Activated CD4-positive, alpha-beta T cell treated with anti-CD3 and anti-CD28 coated beads for 36 hours (primary cell): ENCODE measurements at regions not wholly inside any gene's neighbourhood (a gene's known extent, or its start where the extent isn't known, plus 50 kb on each side); places are given as distances from the start of the nearest gene placed in this dataset.

Experiments used
- ATAC-seq: fragments of 200-7000 bp; cut with Tn5 transposase; one replicate; pipeline ENCODE4 v1.10.0; 2021; ENCODE audit warnings: mild to moderate bottlenecking, moderate library complexity
- CTCF ChIA-PET: fragments of 350-600 bp; sonication (Branson Sonifier 250); formaldehyde crosslinking; loops from one replicate; lab custom pipeline; 2021; ENCODE audit warnings: antibody characterized with exemption; lab: Charles Lee
- POLR2A ChIA-PET: fragments of 350-600 bp; sonication (Branson Sonifier 250); formaldehyde crosslinking; loops from one replicate; lab custom pipeline; 2021; ENCODE audit warnings: antibody characterized with exemption, inconsistent platforms; lab: Charles Lee
- DNase-seq: peaks from one replicate; pipeline ENCODE4 v3.0.0-alpha.2; 2020
- H3K27ac Mint-ChIP-seq: one replicate; pipeline ENCODE4 v1.8.0; 2021; ENCODE audit warnings: mixed read lengths
- H3K27me3 Mint-ChIP-seq: one replicate; pipeline ENCODE4 v1.8.0; 2021; ENCODE audit warnings: mixed read lengths
- H3K36me3 Mint-ChIP-seq: one replicate; pipeline ENCODE4 v1.8.0; 2021; ENCODE audit warnings: low read depth, mixed read lengths
- H3K4me1 Mint-ChIP-seq: one replicate; pipeline ENCODE4 v1.8.0; 2021; ENCODE audit warnings: mixed read lengths
- H3K4me3 Mint-ChIP-seq: one replicate; pipeline ENCODE4 v1.8.0; 2021; ENCODE audit warnings: mild to moderate bottlenecking, moderate library complexity, mixed read lengths
- H3K9me3 Mint-ChIP-seq: one replicate; pipeline ENCODE4 v1.8.0; 2021; ENCODE audit warnings: low read depth, mixed read lengths
- intact Hi-C, 2 experiments: fragments of 100-400 bp; cut with DNase I in 1 of 2; cut with micrococcal nuclease in 1 of 2; formaldehyde crosslinking; loops; one replicate each; pipeline versions ENCODE4 v1.14.2 to v1.15.1; 2022 to 2024; cut with DNase I, micrococcal nuclease

DNA sequence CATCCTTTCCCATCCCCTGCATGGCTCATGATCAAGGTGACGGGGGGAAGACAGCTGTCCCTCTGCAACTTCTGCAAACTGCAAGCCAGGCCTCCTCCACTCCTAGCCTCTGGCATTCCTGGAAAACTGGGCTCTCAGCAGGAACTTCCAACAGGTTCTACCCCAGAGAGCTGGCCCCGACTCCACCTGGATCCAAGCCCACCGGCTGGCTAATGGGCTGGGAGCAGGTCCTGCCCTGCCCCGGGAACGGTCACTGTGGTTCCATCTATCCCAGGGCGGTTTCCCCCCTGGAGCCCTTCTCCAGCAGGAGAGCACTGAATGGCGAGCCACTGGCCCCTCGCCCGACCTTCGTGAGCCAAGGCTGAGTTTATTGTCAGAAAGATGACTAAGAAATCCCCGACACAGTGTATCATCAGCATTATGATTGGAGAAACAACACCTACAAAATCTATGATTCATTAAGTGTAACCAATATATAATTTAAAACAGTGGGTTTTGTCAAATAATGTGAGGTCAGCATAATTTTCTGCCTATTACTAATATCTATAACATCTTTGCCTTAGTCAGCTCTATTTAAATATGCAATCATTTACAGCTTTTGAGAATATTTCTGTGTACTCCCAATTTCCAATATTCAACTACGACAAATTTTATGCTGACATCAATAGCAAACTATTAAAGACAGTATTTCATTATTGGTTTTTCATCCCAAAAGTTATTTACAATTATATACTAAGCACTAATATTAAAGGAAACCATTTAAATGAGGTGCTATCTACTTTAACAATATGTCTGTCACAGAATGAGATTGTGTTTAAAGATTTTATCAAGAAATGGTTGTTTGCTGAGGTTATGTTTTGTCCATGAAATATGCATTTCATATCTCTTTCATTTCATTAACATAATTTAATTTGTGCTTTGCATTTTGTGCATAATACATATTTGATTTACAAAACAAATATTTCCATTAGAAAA is 133.0 kb downstream of the URI1 start:
- H3K4me1 Mint-ChIP-seq: no peaks in the 10 kb centered on the region
- DNase-seq (no peak), ATAC-seq (no peak)
- peaks cover 2% of the 10 kb centered on the region for H3K27me3 Mint-ChIP-seq
- CTCF ChIA-PET: no interaction called here
- POLR2A ChIA-PET: no interaction called here
- H3K9me3 Mint-ChIP-seq: no peaks in the 10 kb centered on the region
- H3K27ac Mint-ChIP-seq: no peak overlapping the region
- no peaks in the 10 kb centered on the region for H3K36me3 Mint-ChIP-seq
- intact Hi-C loops: no loop called here
- H3K4me3 Mint-ChIP-seq: no peak overlapping the region

DNA sequence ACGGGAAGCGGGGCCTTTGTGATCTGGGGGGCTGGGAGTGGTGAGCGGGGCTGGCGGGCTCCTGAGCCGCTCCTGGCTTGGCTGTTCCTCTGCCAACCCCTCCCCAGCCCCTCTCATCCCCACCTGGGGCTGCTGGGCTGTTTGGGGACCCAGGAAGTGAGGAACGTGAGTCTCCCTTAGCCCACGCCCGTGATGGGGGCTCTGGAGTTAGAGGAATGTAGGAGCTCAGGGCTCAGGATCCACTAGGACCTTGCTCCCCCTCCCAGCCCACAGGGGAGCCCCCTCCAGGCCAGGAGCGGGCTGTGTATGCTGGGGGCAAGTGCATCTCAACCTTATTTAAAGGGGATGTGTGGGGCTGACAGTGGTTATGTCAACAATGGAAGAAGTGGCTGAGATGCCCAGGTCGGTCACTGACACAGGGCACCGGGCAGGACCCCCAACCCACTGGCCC is 134.1 kb downstream of the URI1 start:
- DNase-seq (no peak), ATAC-seq (no peak)
- ChIA-PET POLR2A (no interaction called here), CTCF (interaction anchor here (1.0 kb wide), 1 partner anchor 10 kb away, joined by 3 read pairs; no protein-coding TSS in a partner anchor)
- Mint-ChIP-seq H3K27ac (no peak overlapping the region), H3K27me3 (peaks cover 2% of the 10 kb centered on the region), H3K4me3 (no peak overlapping the region), H3K4me1 (no peaks in the 10 kb centered on the region), H3K36me3 (no peaks in the 10 kb centered on the region), H3K9me3 (no peaks in the 10 kb centered on the region)
- intact Hi-C loops: no loop called here

DNA sequence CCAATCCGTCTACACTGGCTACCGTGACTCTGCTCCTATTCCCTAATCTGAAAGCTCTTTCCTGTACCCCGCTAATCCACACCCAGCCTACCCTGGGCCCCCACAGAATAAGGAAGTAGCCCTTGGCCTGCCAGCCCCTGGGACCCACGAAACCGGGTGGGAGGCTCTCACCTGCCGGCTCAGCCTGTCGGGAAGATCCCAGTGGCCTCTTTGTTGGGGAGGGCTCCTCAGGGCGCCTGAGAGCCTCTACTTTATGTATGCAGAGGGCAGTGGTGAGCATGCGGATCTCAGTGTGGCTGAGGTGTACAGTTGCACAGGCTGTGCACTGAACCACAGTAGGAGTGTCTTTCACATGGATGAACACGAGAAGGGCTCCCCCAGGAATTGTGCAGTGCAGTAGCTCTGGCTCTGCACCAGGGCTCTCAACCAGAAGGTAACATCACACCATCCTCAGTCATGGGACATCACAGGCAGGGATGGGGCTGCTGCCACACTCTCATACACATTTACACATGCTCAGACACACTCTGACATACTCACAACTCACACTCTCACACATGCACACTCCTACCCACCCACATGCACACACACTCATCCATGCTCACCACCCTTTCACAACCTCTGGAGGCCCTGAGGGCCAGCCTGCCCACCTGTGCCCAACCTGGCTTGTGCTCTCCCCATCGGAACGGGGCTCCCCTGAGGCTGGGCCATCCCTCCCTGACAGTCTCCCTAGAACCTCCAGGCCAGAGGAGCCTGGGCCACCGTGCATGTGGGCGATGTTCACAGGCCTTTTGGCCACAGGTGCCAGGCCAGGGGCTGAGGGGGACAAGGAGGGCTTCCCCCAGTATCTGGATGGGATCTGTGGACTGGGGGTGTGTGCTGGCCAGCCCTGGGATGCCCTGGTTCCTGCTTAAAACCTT is 135.0 kb downstream of the URI1 start:
- ChIA-PET POLR2A (no interaction called here), CTCF (interaction anchor here (1.0 kb wide), 1 partner anchor 9 kb away, joined by 3 read pairs; no protein-coding TSS in a partner anchor)
- ATAC-seq: no peak
- H3K36me3 Mint-ChIP-seq: no peaks in the 10 kb centered on the region
- H3K4me1 Mint-ChIP-seq: no peaks in the 10 kb centered on the region
- intact Hi-C loops: no loop called here
- H3K27ac Mint-ChIP-seq: no peak overlapping the region
- no peaks in the 10 kb centered on the region for H3K9me3 Mint-ChIP-seq
- H3K27me3 Mint-ChIP-seq: peaks cover 5% of the 10 kb centered on the region
- no peak for DNase-seq
- no peak overlapping the region for H3K4me3 Mint-ChIP-seq

DNA sequence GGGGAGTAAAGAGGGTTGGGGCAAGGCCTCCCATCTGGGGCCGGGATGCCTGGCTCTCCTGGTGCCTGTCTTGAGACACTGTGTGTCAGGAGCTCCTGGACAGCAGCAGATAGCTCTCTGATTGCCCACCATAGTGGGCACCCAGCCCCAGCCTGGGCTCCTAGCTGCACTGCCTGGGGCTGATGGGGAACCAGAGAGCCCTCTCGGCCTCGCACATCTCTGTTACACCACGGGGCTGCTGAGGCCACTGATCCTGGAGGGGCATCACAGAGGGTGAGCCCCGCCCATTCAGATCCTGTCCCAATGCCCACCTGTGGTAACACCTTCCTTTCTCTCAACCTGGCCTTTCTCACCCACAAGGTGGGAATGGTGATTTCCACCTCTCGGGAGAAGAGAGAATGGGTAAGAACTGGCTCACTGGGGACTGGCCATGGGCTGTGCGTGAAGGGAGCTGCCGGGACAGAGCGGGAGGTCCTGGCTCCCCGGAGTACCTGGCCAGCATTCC is 135.9 kb downstream of the URI1 start:
- ChIA-PET CTCF (no interaction called here), POLR2A (no interaction called here)
- H3K36me3 Mint-ChIP-seq: no peaks in the 10 kb centered on the region
- H3K9me3 Mint-ChIP-seq: no peaks in the 10 kb centered on the region
- peaks cover 10% of the 10 kb centered on the region for H3K27me3 Mint-ChIP-seq
- DNase-seq: no peak
- ATAC-seq: no peak
- intact Hi-C loops: no loop called here
- no peak overlapping the region for H3K4me3 Mint-ChIP-seq
- no peaks in the 10 kb centered on the region for H3K4me1 Mint-ChIP-seq
- no peak overlapping the region for H3K27ac Mint-ChIP-seq

DNA sequence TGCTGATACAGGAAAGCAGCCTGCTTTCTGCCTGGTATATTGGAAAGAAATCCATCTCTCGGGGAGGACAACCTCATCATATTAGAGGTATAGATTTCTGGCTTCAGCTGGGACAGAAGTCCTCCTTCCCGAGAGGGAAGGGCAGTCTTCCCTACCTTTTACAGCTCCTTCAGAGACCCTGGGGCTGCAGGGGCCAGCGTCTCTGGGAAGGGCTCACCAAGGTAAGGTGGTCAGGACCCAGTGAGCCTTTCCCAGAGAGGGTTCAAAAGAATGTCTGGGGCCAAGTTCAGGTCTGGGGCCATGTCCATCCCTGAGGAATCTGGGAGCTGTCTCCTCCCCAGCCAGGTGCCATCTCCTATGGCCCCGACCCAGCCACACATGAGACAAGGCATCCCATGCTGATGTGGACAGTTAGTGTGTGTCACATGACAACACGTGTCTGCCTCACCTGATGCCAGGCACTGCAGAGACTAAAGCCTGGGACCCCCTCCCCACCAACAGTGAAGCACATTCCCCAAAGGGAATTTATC is 136.4 kb downstream of the URI1 start:
- no peak for DNase-seq
- no peaks in the 10 kb centered on the region for H3K36me3 Mint-ChIP-seq
- H3K9me3 Mint-ChIP-seq: no peaks in the 10 kb centered on the region
- intact Hi-C loops: no loop called here
- ChIA-PET CTCF (interaction anchor here (0.6 kb wide), 1 partner anchor 11 kb away, joined by 3 read pairs; no protein-coding TSS in a partner anchor), POLR2A (no interaction called here)
- ATAC-seq: no peak
- no peak overlapping the region for H3K4me3 Mint-ChIP-seq
- no peaks in the 10 kb centered on the region for H3K4me1 Mint-ChIP-seq
- H3K27me3 Mint-ChIP-seq: peaks cover 10% of the 10 kb centered on the region
- H3K27ac Mint-ChIP-seq: no peak overlapping the region

DNA sequence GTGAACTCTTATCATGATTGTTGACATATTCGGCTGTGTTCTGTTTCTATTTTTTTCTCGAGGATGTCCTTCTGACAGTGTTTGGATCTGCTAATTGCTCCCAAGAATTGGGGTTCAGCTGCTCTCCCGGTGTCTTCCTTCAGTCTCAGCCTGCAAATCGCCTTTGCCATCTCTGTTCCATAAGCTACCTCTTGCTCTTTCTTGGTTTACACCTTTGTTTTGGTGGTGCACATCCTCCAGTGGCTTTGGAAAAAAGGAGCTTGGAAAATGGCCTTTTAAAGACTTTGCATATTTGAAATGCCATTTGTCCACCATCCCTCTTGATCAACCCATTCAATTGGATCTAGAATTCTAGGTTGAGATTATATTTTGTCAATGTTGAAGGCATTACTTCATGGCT is 137.2 kb downstream of the URI1 start:
- intact Hi-C loops: no loop called here
- H3K4me3 Mint-ChIP-seq: no peak overlapping the region

DNA sequence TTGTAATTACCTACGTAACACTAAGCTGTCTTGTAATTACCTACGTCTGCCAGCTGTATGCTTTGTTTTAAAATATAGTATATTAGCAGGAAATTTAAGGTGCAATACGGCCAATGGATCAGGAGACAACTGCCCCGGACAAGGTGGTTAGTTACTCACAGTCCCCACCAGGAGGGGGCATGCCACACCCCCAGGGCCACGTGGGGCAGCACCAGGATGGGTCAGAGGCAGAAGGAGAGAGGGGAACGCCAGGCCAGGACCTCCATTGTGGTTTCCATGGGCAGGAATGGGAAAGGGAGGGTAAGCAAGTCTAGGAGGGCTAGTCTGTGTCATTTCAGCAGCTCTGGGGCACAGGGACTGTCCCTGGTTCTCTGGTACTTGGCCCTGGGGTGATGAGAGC is 140.1 kb downstream of the URI1 start:
- Mint-ChIP-seq H3K27ac (no peak overlapping the region), H3K4me3 (no peak overlapping the region), H3K9me3 (no peaks in the 10 kb centered on the region), H3K27me3 (peaks cover 8% of the 10 kb centered on the region), H3K36me3 (no peaks in the 10 kb centered on the region), H3K4me1 (no peaks in the 10 kb centered on the region)
- intact Hi-C loops: no loop called here
- POLR2A ChIA-PET: no interaction called here
- ATAC-seq: no peak
- CTCF ChIA-PET: interaction anchor here (0.5 kb wide), 1 partner anchor 1182 kb away, joined by 4 read pairs; no protein-coding TSS in a partner anchor
- no peak for DNase-seq

More for the DNA sequence above, 137.2 kb downstream of the URI1 start:
- Mint-ChIP-seq H3K27ac (no peak overlapping the region), H3K4me1 (no peaks in the 10 kb centered on the region), H3K9me3 (no peaks in the 10 kb centered on the region), H3K27me3 (peaks cover 10% of the 10 kb centered on the region), H3K36me3 (no peaks in the 10 kb centered on the region)
- POLR2A ChIA-PET: no interaction called here
- CTCF ChIA-PET: no interaction called here
- no peak for ATAC-seq
- DNase-seq: no peak

DNA sequence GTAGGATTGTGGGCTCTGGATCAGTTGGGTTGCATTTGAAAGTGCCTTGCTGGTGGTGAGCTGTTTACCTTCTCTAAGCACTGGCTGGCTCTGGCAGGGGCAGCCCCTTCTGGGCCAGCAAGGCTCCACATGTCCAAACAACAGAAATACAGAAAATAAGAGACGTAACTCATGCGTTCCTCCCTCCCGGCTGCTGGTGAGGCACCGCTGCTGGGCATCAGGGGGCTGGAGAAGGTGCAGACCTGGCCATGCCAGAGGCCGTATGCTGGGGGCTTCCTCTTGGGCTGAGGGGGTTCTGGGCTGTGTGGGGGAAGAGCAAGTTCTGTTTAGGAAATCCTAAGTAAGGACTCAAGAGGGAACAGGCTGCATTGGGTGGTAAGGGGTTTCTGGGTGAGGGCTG is 140.6 kb downstream of the URI1 start:
- intact Hi-C loops: no loop called here
- H3K27ac Mint-ChIP-seq: no peak overlapping the region
- ChIA-PET POLR2A (no interaction called here), CTCF (no interaction called here)
- ATAC-seq (no peak), DNase-seq (no peak)
- no peaks in the 10 kb centered on the region for H3K9me3 Mint-ChIP-seq
- peaks cover 8% of the 10 kb centered on the region for H3K27me3 Mint-ChIP-seq
- no peaks in the 10 kb centered on the region for H3K4me1 Mint-ChIP-seq
- no peak overlapping the region for H3K4me3 Mint-ChIP-seq
- H3K36me3 Mint-ChIP-seq: no peaks in the 10 kb centered on the region

DNA sequence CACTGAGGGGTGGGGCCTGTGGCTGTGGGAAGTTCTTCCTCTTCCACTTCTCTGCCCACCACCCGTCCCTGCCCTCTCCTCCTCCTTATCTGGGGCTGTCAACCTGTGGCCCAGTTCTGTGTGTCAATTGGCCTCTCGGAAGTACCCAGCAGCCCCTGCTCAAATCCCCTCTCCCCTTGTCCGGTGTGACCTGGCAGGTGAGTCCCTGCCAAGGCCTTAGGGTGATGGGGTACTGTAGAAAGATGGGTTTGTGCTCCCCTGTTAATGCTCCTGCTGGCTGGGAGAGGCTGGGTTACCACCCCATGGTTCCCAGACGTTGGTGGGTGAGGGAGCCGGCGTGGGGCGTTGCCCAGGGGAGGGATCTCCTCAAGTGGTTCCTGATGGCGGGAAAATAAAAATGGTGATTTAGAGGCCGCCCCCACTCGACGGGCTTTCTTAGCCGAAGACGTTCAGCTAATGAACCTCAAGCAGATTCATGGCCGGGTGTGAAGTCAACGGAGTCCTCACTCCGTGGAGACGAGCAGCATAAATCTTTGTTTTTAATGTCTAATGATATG is 141.2 kb downstream of the URI1 start:
- ATAC-seq (no peak), DNase-seq (no peak)
- CTCF ChIA-PET: no interaction called here
- intact Hi-C loops: no loop called here
- no peaks in the 10 kb centered on the region for H3K36me3 Mint-ChIP-seq
- no peaks in the 10 kb centered on the region for H3K9me3 Mint-ChIP-seq
- H3K4me3 Mint-ChIP-seq: no peak overlapping the region
- H3K27me3 Mint-ChIP-seq: peaks cover 8% of the 10 kb centered on the region
- no peak overlapping the region for H3K27ac Mint-ChIP-seq
- no peaks in the 10 kb centered on the region for H3K4me1 Mint-ChIP-seq
- POLR2A ChIA-PET: no interaction called here

DNA sequence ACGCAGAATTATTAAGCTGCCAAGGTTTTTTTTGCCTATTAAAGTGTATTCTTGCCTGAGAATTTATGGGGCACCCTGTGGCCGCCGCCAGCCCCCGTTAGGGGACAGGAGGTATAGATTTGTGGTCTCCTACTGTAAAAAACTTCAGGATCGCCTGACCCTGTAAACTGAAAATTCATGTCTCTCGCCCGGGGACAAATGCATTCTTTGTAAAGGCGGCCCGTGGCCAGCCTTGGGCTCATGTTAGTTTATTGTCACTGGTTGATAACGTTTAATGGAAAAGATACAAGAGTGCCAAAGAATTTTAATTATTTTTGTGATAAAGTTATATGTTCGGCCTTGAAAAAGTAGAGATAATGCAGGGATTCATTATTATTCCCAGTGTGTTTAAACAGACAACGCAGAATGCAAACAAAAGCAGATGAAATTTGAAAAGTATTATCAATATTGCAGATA is 141.7 kb downstream of the URI1 start:
- POLR2A ChIA-PET: no interaction called here
- intact Hi-C loops: no loop called here
- Mint-ChIP-seq H3K9me3 (no peaks in the 10 kb centered on the region), H3K36me3 (no peaks in the 10 kb centered on the region), H3K27ac (no peak overlapping the region), H3K4me3 (no peak overlapping the region), H3K4me1 (no peaks in the 10 kb centered on the region), H3K27me3 (peaks cover 8% of the 10 kb centered on the region)
- ATAC-seq (no peak), DNase-seq (no peak)
- CTCF ChIA-PET: no interaction called here

DNA sequence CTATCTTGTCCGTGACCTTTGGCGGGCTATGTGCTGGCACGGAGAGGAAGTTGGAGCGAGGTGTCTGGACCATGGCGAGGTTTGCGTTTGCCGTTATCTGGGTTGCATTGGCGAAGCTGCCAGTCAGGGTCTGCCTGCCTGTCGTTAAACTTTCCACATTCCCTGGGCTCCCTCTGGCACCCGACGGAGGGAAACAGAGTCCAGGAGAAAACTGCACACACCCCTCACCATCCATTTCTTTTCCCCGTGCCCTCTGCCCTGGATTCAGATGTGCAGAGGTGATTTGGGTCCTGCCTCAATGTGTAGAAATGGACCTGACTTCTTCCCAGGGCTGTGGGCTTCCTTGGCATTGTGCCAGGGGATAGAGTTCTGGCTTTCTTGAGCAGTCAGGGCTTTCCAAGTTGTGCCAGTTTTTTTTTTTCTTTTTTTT is 142.4 kb downstream of the URI1 start:
- H3K9me3 Mint-ChIP-seq: no peaks in the 10 kb centered on the region
- intact Hi-C loops: no loop called here
- ChIA-PET CTCF (interaction anchor here (0.6 kb wide), 1 partner anchor 39 kb away, joined by 3 read pairs; no protein-coding TSS in a partner anchor), POLR2A (no interaction called here)
- no peak overlapping the region for H3K27ac Mint-ChIP-seq
- H3K4me1 Mint-ChIP-seq: no peaks in the 10 kb centered on the region
- no peak overlapping the region for H3K4me3 Mint-ChIP-seq
- peaks cover 8% of the 10 kb centered on the region for H3K27me3 Mint-ChIP-seq
- no peak for DNase-seq
- no peak for ATAC-seq
- no peaks in the 10 kb centered on the region for H3K36me3 Mint-ChIP-seq
